Aorta (tissue), 5 donors: ENCODE measurements at regions not wholly inside any gene's neighbourhood (a gene's known extent, or its start where the extent isn't known, plus 50 kb on each side); places are given as distances from the start of the nearest gene placed in this dataset.

Experiments
- ATAC-seq: fragments of 200-7000 bp; cut with Tn5 transposase; one replicate; pipeline ENCODE4 v1.9.1; 2022; ENCODE audit warnings: moderate library complexity; ENCODE audit not compliant: low FRiP score
- DNase-seq, 2 donors: peaks; one replicate each; pipeline ENCODE4 v3.0.0-alpha.2; 2020
- H3K27ac ChIP-seq, 2 donors: one replicate each; pipeline ENCODE4 v1.5.1; 2013; ENCODE audit warnings: low read length in 2 of 2, mild to moderate bottlenecking in 2 of 2, moderate library complexity in 2 of 2, control low read depth in 1 of 2, inconsistent platforms in 1 of 2, low read depth in 1 of 2
- H3K27me3 ChIP-seq, 2 donors: one replicate each; pipeline ENCODE4 v1.6.1; 2013; ENCODE audit warnings: control low read depth in 1 of 2, low read length in 1 of 2, mild to moderate bottlenecking in 1 of 2, moderate library complexity in 1 of 2; ENCODE audit not compliant: insufficient read depth in 2 of 2, control insufficient read depth in 1 of 2
- H3K36me3 ChIP-seq, 2 donors: one replicate each; pipeline ENCODE4 v1.6.1; 2013; ENCODE audit warnings: control low read depth in 1 of 2, low read length in 1 of 2, mild to moderate bottlenecking in 1 of 2; ENCODE audit not compliant: insufficient read depth in 2 of 2, control insufficient read depth in 1 of 2
- H3K4me1 ChIP-seq, 2 donors: one replicate each; pipeline ENCODE4 v1.6.1; 2013; ENCODE audit warnings: low read length in 2 of 2, control low read depth in 1 of 2, mild to moderate bottlenecking in 1 of 2, moderate library complexity in 1 of 2; ENCODE audit not compliant: insufficient read depth in 2 of 2, control insufficient read depth in 1 of 2
- H3K4me3 ChIP-seq, 2 donors: one replicate each; pipeline ENCODE4 v1.5.1; 2013; ENCODE audit warnings: low read length in 2 of 2, control low read depth in 1 of 2, mild to moderate bottlenecking in 1 of 2
- H3K9me3 ChIP-seq: one replicate; pipeline ENCODE4 v1.6.1; 2013; ENCODE audit warnings: mild to moderate bottlenecking, low read length; ENCODE audit not compliant: control insufficient read depth
- WGBS, 2 donors: extraction: QIAGEN DNeasy Blood & Tissue Kit; methylation state at CpG; one replicate each; pipeline ENCODE4 v1.1.7; 2013; 5-methylcytosine and 5-hydroxymethylcytosine counted together
- intact Hi-C, 2 donors: fragments of 100-400 bp; cut with DNase I; formaldehyde crosslinking; loops; one replicate each; pipeline versions ENCODE4 v1.14.2 to v1.15.0; 2022
- donor health status: healthy with polysubstance abuse.
- donor health status: Bipolar disorder and iron deficiency.
- donor health status: DM: no; HTN: no; CAD: no.
- donor health status: DM: no; HTN: no; CAD: no.
- donor health status: DM: yes; HTN: yes; CAD: no.

DNA sequence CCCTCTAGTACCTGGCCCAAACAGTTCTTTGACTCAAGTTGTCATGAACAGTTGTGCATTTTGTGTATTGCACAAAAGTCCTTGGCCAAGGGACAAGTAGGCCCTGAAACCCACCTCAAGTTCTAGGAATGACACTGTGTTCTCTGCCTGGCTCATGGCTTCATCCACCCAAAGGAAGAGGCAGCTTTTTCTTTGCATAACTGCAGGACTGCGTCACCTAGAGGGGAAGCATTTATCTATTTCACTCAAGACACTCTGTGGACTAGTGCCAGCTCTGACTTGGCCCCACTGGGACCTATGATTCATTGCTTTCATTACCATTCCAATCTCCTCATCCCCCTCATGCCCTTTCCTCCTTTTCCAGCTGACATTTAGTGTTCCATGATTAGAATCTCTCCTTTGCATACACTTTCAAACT is 119.3 kb upstream of the SIX2 start:
- DNase-seq (peak in 1 of 2 donors; percentile 66), ATAC-seq (no peak)
- Histone ChIP-seq H3K9me3 (no peaks in the 10 kb centered on the region), H3K36me3 (no peaks in the 10 kb centered on the region), H3K27me3 (no peaks in the 10 kb centered on the region), H3K4me1 (no peaks in the 10 kb centered on the region), H3K27ac (no peak overlapping the region), H3K4me3 (no peak overlapping the region)
- intact Hi-C loops = loop anchor here in 1 of 2 donors (5.0 kb wide), 1 partner anchor 101 kb away; no protein-coding TSS in a partner anchor
- WGBS, 2 donors = 45 to 48% methylated on average over 1 of the region's 1 CpG

DNA sequence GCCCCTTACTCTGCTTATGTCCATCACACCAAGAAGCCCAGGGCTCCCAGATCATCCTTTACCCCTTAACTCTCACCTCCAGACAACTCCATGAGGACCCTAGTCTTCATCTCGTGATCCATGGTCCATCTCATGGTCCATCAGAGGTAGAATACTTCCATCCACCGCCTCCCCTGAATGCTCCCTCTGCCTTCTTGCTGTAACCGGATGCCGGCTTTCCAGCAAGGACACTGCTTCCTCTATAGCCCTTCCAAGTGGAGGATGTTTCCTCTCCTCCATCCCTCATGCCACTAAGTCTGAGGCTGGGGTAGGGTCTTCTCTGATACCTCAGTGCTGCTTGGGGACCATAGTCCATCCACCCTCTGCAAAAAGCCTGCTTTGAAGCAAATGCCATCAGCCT is 118.6 kb upstream of the SIX2 start:
- 95 to 97% methylated on average over 4 of the region's 4 CpGs for WGBS, 2 donors
- Histone ChIP-seq H3K9me3 (no peaks in the 10 kb centered on the region), H3K36me3 (no peaks in the 10 kb centered on the region), H3K4me3 (no peak overlapping the region), H3K27ac (no peak overlapping the region), H3K27me3 (no peaks in the 10 kb centered on the region), H3K4me1 (no peaks in the 10 kb centered on the region)
- intact Hi-C loops = loop anchor here in 1 of 2 donors (5.0 kb wide), 1 partner anchor 101 kb away; no protein-coding TSS in a partner anchor
- ATAC-seq (no peak), DNase-seq (no peak)

DNA sequence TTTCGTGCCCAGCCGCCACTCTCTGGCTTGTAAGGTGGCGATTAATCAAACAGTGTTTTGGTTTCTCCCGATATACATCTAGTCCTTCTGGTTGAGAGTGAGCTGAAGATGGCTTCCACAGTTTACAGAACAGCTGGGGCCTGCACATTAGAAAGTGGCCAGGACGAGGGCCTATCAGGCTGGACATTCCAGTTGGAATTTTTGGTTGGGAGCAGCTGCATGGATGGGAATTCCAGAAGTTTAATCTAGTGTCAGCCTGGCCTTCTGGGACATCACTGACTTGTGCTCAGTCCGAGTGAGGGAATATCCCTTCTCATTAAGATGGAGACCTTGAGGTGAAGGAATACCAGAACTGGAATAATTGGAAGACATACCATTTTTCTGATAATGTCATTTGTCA is 118.1 kb upstream of the SIX2 start:
- ATAC-seq (no peak), DNase-seq (no peak)
- 95 to 96% methylated on average over 6 of the region's 6 CpGs for WGBS, 2 donors

DNA sequence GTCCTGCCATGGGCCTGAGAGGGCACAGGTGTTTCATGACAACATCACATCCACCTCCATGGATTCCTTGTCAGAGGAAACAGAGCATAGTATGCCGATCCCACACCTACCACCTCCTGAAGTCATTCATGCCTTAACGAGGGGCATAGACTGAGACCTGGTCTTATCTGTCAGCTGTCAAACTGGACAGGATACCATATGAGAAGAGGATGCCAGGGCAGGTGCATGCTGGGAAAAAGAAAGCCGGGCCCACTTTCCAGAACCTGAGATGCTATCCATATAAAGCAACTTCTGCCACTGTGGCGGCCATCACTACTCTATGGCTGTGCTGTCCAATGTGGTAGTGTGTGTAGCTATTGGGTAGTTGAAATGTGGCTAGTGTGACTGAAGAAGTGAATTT is 116.0 kb upstream of the SIX2 start:
- no peak overlapping the region for H3K4me3 ChIP-seq
- no peak overlapping the region for H3K27ac ChIP-seq
- 93 to 95% methylated on average over 4 of the region's 4 CpGs for WGBS, 2 donors
- intact Hi-C loops = loop anchor here in 1 of 2 donors (5.0 kb wide), 1 partner anchor 98 kb away; no protein-coding TSS in a partner anchor
- H3K36me3 ChIP-seq = no peaks in the 10 kb centered on the region
- DNase-seq (no peak), ATAC-seq (no peak)
- H3K27me3 ChIP-seq = no peaks in the 10 kb centered on the region
- no peaks in the 10 kb centered on the region for H3K4me1 ChIP-seq
- no peaks in the 10 kb centered on the region for H3K9me3 ChIP-seq

More for the DNA sequence above, 118.1 kb upstream of the SIX2 start:
- intact Hi-C loops = loop anchor here in 1 of 2 donors (5.0 kb wide), 1 partner anchor 100 kb away; no protein-coding TSS in a partner anchor
- H3K4me1 ChIP-seq = no peaks in the 10 kb centered on the region
- no peak overlapping the region for H3K4me3 ChIP-seq
- H3K27me3 ChIP-seq = no peaks in the 10 kb centered on the region
- no peak overlapping the region for H3K27ac ChIP-seq
- no peaks in the 10 kb centered on the region for H3K9me3 ChIP-seq
- H3K36me3 ChIP-seq = no peaks in the 10 kb centered on the region

DNA sequence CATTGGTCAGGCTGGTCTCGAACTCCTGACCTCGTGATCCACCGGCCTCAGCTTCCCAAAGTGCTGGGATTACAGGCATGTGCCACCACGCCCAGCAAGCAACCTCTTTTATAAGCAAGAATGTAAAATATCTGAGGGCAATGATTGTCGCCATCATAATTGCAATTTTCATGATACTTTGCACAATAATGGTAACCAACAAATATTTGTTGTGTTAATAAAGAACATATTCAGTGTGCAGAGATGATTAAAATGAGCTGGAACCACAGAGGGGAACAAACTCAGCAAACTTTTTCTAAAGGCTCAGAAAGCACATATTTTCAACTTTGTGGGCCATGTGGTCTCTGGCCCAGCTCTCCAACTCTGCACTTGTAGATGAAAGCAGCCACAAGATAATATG is 115.2 kb upstream of the SIX2 start:
- Histone ChIP-seq H3K9me3 (no peaks in the 10 kb centered on the region), H3K27me3 (no peaks in the 10 kb centered on the region), H3K4me1 (no peaks in the 10 kb centered on the region), H3K36me3 (no peaks in the 10 kb centered on the region), H3K4me3 (no peak overlapping the region), H3K27ac (no peak overlapping the region)
- no peak for DNase-seq
- ATAC-seq = no peak
- 95 to 97% methylated on average over 5 of the region's 5 CpGs for WGBS, 2 donors
- intact Hi-C loops = no loop called here

DNA sequence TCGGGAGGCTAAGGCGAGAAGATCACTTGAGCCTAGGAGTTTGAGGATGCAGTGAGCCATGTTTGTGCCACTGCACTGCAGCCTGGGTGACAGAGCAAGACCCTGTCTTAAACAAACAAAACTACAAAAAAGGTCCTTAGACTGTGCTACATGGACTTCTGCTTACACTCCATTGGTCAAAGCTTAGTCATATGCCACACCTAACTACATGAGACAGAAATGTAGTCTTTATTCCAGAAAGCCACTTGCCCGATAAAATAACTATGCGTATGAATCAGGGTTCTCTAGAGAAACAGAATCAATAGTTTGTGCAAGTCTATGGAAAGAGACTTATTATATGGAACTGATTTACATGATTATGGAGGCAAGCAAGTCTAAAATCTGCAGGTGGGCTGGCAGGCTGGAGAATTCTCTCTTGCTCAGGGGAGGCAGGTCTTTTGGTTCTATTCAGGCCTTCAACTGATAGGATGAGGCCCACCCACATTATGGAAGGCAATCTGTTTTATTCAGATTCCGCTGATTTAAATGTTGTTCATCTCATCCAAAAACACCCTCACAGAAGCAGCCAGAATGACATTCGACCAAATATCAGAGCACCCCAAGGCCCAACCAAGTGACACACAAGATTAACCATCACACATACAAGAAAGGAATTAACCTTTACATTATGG is 114.4 kb upstream of the SIX2 start:
- 89 to 94% methylated on average over 6 of the region's 6 CpGs for WGBS, 2 donors

DNA sequence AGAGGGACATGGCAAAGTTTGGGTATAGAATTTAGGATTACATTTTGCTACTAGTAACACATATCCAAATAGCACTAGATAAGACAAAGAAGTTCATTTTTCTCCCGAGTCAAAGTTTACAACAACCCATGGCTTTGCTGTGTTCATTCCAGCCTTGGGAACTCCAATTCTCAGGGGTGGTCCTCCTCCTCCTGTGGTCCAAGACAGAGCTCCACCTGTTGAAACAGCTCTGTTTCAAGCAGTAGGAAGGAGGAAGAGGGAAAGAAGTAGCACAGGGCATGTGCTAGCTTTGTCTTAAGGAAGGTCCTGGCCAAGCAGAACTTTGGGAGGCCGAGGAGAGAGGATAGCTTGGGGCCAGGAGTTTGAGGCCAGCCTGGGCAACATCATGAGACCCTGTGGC is 113.8 kb upstream of the SIX2 start:
- intact Hi-C loops = no loop called here
- Histone ChIP-seq H3K27me3 (no peaks in the 10 kb centered on the region), H3K36me3 (no peaks in the 10 kb centered on the region), H3K4me3 (no peak overlapping the region), H3K9me3 (no peaks in the 10 kb centered on the region), H3K4me1 (no peaks in the 10 kb centered on the region), H3K27ac (no peak overlapping the region)
- ATAC-seq (no peak), DNase-seq (no peak)
- WGBS, 2 donors = 83 to 87% methylated on average over 2 of the region's 2 CpGs

More for the DNA sequence above, 114.4 kb upstream of the SIX2 start:
- H3K9me3 ChIP-seq = no peaks in the 10 kb centered on the region
- H3K27me3 ChIP-seq = no peaks in the 10 kb centered on the region
- no peak overlapping the region for H3K4me3 ChIP-seq
- no peaks in the 10 kb centered on the region for H3K36me3 ChIP-seq
- DNase-seq = no peak
- H3K27ac ChIP-seq = no peak overlapping the region
- intact Hi-C loops = no loop called here
- no peaks in the 10 kb centered on the region for H3K4me1 ChIP-seq
- ATAC-seq = no peak

DNA sequence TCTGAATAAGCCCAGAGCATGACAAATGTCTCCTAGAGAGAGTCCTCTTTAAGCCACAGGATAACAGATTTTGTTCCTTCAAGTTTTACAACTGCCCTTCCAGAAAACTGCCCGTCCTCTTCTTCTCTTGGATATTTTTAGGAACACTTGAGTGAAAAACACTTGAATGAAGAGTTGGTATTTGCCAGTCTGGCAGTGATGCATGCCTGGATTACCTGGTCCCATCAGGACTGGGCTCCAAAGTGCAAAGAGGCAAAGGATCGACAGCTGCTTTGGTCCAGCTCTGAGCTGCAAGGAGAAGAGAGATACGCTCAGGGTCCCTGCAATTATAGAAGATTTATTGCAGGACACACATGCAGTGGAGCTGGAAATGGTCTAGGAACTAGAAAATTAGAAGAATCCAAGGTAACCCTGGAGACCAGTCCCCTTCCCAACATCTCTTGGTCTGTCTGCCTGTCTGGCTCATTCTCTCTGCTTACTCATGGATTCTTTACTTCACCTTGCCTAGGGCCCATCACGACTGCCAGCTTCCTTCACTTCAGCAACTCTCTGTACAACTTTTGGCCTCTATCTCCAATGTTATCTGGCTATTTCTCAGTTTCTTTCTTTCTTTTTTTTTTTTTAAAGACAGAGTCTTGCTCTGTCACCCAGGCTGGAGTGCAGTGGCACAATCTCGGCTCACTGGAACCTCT is 112.1 kb upstream of the SIX2 start:
- ATAC-seq = no peak
- 64 to 71% methylated on average over 5 of the region's 5 CpGs for WGBS, 2 donors
- Histone ChIP-seq H3K36me3 (no peaks in the 10 kb centered on the region), H3K27ac (no peak overlapping the region), H3K4me3 (no peak overlapping the region), H3K4me1 (no peaks in the 10 kb centered on the region), H3K27me3 (no peaks in the 10 kb centered on the region), H3K9me3 (no peaks in the 10 kb centered on the region)
- DNase-seq = no peak
- intact Hi-C loops = no loop called here

DNA sequence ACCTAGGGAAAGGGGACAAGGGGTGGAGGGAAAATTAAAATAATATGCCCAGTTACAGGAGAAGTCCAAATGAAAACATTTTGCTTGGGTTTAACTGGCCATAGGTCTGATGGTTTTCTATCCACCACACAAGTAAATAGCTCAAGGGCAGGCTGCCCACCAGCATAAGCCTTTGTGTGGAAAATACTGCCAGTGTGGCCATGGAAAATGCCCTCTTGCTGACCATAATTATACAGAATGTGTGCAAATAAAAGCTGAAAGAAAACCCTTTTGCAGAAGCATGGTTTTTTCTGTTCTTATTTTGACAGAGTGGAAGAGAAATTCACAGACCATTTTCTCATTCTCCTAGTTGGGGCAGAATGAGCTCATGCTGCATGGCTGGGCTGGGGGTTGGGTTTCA is 111.3 kb upstream of the SIX2 start:
- intact Hi-C loops = no loop called here
- H3K36me3 ChIP-seq = no peaks in the 10 kb centered on the region
- H3K4me1 ChIP-seq = no peaks in the 10 kb centered on the region
- no peak overlapping the region for H3K27ac ChIP-seq
- ATAC-seq (no peak), DNase-seq (no peak)
- no peaks in the 10 kb centered on the region for H3K27me3 ChIP-seq
- no peak overlapping the region for H3K4me3 ChIP-seq
- H3K9me3 ChIP-seq = no peaks in the 10 kb centered on the region
